ENCODE measurements at regions not wholly inside any gene's neighbourhood (a gene's known extent, or its start where the extent isn't known, plus 50 kb on each side); places are given as distances from the start of the nearest gene placed in this dataset.
"Not testable (repeated sequence)": the region's sequence is repeated elsewhere in the genome, so short reads cannot be mapped to it uniquely, and the experiment has no call there.

DNA sequence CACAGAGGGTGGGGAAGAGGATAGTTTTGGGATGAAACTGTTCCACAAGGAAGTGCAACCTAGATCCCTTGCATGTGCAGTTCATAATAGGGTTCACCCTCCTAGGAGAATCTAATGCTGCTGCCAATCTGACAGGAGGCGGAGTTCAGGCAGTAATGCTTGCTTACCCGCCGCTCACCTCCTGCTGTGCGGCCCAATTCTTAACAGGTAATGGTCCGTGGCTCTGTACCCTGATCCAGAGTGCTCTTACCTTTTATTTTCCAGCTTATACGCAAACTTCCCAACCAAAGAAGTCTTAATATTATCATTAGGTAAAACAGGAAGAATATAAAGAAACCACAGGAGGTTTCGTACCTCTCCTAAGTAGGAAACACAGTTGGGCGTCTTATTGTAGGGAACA is 82.7 kb upstream of the CD302 start:
- no peak for DNase-seq (ENCODE audit: low read depth)

DNA sequence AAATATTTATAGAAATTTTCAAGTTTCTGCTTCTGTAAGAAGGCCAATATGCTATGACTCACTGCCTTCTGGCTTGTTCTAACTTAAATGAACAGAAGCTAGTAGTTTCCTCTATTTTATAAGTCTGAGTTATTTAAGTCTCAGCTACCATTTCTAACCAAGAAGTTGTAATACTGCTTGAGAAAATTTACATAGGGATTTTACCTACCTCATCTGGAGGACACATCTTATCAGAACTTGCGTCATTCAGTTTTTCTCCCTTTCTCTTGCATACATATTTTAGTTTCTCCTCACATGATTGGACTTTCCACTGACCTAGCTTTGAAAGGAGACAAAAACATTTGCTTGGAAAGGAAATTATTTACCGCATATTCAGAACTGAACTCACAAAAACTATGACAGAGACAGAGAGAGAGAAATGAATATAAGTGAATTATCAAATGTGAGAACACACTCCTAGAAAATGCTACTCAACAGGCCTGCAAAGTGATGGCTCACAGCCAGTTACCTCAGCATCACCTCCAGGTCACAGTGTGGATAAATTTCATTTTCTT is 81.1 kb upstream of the CD302 start:
- peak; percentile 21 for DNase-seq (ENCODE audit: low read depth)

DNA sequence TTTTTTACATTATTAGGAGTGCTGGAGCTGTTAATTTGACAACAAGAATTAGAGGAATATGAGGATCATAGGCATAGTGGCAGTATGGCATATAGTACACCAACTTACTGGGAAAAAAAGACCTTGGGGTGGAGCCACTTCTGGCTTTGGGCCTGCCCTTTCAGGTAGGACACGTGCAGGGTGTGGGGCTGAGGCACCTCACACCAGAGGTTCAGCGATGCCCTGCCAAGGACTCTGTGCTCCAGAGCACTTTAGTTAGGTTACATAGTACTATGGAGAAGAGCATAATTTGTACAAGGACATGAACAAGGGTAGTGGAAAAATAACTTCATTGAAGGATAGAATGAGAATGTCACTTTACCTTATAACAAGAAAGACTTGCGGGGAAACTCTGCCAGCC is 77.1 kb upstream of the CD302 start:
- no peak for DNase-seq (ENCODE audit: low read depth)

DNA sequence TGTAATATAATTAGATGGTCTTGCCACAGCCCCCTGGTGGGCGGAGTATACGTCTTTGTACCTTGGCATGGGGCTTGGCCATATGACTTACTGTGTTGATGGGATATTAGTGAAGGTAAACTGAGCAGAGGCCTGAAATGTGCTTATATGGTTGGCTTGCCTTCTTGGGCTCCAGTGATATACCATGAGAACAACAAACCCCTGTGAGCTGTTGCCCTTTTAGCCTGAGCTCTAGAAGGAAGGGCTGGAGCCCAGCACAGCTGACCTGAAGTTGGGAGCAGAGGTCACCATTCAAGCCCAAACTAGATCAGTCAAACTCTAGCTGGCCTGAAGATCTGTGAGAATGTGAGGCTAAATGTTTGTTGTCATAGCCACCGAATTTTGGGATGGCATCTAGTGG is 75.2 kb upstream of the CD302 start:
- peak; percentile 14 for DNase-seq (ENCODE audit: low read depth)

DNA sequence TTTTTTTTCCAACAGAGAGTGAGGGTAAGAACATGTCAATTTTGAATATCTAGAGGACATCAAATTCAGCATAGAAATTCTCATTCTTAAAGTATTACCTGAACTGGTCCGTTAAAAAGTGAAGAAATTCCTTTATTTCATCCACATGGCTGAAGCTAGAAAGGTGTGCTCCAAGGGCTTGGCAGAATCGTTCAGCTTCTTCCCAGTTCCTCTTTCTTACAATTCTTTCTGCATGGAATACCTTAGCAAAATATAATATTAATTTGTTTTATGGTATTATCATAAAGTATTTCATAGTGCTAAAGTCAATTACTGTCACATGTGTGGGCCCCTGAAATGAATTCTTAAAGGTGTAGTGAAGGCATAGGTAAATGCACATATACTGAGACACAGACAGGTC is 74.3 kb upstream of the CD302 start:
- DNase-seq (ENCODE audit: low read depth) = no peak

DNA sequence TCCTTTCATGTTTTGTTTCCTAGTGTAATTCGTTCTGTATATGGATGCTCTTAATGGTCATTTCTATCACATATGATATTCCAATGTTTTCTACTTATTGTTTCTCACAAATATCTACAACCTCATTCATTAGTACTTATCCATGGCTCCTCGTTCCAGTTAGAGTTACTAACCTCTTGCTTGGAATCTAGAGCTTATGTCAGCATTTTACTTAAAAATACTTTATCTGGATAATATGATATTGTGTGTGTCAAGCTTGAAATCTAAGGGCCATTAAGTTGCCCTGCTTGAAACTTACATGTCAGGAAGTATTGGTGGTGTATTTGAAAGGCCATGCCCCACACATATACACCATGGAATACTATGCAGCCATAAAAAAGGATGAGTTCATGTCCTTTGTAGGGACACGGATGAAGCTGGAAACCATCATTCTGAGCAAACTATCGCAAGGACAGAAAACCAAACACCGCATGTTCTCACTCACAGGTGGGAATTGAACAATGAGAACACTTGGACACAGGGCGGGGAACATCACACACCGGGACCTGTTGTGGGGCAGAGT is 70.7 kb upstream of the CD302 start:
- not testable (repeated sequence) for DNase-seq (ENCODE audit: low read depth)

DNA sequence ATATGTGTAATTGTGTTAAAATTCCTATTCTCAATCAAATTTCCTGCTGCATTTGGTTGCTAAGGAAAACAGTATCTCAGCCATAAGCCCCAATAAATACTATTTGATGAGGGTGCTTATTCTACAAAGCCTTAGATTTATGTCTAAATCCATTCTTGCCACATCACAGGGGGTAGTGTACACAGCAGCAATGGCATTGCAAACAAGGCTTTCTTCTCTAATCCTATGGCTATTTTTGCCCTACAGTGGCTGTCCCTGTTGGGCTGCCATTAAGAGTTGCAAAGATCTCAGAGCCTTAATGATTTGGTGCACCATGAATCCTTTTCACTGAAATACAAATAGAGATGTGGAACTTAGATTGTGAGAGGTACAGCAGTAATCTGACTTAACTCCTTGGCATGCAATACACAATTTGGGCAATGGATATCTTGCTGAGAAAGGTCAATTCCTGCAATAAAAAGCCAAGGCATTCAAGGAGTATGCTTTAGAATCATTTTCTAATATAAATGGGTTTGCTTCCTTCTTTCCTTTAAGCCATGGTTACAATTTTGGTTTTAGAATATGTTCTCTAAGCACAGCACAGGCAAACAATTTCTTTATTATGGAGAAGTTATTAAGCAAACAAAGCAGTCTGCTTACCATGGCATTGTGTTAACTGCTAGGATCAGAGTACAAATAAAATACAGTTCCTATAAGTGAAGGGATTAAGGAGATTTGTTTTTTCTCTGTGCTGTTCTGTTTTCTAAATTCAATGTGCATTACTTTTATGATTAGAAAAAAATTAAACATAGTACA is 69.8 kb upstream of the CD302 start:
- DNase-seq (ENCODE audit: low read depth) = no peak

DNA sequence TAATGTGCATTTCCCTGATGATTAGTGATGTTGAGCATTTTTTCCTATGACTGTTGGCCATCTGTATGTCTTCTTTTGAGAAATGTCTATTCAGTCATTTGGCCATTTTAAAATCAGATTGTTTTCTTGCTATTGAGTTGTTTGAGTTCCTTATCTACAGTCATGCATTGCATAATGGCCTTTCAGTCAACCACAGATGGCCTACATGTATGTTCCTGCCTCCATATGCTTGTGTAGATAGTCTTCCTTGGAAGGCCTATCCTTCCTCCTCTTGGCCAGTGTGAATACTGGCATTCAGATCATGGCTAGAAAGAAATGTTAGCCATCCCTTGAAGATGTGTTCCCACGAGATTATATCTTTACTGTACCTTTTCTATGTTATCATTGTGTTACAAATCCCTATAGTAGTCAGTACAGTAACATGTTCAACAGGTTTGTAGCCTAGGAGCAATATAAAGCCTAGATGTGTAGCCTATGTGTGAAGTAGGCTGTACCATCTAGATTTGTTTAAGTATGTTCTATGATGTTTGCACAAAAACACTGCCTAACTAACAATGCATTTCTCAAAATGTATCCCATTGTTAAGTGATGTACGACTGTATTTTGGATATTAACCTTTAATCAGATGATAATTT is 65.6 kb upstream of the CD302 start:
- DNase-seq (ENCODE audit: low read depth) = no peak

DNA sequence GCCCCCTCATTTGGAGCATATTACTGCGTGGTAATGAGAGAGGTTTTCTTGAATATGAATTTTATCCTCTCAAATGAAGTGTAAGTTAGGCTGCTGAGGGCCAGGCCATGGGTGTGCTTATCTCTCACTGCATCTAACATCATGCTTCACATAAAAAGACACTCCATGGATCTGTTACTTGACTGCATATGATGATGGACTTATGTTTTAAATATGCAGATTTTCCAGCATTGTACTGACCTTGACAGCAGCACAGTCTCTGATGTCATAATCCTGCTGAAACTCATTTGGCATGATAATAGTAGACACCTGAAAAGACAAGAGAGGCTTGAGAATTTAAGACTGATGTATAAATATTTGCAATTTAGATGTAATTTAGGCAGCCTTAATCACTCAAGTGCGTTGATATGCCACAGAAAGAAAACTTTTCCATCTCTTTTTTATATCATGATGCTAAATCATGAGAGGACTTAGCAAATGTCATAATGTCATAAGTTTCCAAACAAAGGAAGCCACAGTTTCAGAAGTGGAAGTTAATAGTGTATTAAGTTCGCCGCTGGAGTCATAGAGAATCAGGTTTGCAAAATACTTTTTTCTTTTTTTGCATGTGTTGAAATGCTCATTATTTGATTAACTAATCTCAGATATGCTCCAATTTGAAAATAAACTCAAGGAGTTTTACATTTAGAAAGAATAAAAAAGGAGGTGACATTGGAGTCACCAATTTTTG is 62.7 kb upstream of the CD302 start:
- DNase-seq (ENCODE audit: low read depth) = no peak

DNA sequence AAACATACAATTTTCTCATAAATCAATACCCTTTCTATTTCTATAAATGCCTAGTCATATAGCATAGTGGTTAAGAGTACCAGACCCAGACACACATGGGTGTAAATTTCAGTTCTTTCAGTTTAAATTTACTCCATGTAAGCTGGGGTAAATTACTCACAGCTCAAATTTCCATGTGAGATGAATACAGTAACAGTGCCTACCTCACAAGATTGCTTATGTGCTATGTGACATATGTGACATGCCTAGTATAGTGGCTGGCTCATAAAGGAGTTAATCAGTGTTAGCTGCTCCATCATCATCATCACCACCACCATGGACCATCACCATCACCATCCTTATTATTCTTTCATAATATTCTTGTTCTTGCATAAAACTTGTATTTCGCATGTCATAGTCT is 61.6 kb upstream of the CD302 start:
- no peak for DNase-seq (ENCODE audit: low read depth)

DNA sequence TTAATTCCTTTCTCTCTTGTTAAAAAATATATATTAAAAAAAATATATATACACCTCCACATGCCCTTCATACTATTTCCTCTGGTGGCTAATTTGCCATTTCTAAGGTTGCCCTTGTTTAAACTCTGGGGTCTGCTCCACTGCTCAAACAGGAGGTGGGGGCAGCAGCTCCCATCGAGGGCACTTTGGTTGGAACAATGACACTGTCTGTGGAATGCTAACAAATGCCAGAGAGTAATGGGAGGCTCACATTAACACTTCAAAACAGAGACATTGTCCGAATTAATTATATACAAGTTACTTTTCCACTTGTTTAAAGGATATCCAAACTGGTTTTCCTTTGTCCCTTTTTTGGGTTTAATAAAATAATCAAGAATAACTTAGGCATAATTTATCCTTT is 58.8 kb upstream of the CD302 start:
- no peak for DNase-seq (ENCODE audit: low read depth)

DNA sequence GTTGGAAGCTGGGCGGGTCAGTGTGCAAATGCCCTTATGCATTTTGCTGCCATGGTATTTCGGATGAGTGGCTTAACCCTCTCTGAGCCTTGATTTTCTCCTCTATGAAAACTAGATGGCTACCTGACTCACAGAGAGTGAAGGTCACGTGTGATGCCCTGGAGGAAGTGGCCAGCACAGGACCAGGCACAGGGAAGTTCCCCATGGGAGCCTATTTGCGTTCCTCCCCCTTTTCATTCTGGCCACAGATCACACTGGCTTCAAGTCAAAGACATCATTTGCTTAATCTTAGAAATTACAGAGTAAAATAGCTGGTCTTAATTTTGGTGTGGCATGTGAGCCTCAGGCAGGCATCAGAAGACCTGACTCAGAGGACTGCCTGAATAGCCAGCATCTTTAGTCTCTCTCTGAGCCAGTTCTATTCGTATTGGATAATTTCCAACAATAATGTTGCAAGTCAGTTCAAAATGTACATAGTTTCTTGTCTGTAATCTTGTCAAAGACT is 57.6 kb upstream of the CD302 start:
- DNase-seq (ENCODE audit: low read depth) = peak; percentile 12

DNA sequence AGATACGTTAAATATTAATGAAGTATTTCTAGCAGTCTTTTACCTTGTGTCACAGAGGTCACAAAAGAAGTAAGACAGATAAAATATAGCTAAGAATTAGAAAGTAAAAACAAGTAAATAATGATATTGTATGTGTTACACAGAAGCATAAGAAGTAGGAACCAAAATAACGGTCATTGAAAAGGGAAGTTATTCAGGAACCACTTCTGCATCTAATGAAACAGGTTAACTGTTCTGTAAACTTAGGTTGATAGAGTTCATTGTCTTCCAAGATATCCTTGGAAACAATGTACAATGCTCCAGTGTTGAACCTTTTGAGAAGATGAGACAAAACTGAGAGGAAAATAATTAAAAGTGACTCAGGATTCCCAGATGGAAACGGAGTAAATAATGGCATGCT is 57.1 kb upstream of the CD302 start:
- DNase-seq (ENCODE audit: low read depth) = no peak

DNA sequence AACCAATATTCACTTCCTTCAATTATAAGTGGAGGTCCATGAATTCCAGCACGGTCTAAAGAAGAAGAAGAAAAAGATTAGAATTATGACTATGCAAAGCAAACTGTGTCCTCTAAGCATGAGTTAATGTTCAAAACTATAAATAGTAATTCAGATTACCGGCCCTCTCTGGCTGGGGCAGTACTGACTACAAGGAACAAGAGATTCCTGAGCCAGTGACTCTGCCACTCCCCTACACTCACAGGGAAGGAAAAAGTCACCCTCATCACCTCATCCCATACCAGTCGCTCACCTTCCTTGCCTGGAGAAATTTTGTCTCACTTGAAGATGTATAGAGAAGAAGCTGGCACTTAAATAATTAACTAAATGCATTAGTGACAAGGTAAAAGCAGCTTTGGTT is 56.5 kb upstream of the CD302 start:
- no peak for DNase-seq (ENCODE audit: low read depth)

DNA sequence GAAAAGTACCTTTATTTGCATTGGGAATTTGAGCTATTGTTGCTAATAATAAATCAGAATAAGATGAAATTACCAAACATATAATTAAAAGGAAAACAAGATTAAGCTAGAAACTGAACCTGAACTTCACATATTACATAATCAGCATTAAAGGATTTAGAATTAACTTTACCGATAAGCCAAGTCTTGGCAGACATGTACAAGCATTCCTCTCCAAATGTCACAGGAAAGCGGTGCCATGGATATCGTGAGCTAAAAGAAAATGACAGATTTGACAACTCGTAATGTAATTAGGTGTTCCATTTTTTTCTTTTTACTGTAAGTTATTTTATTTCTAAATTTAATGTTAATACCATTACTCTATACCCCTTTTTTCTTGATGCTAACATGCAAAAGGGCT is 55.1 kb upstream of the CD302 start:
- no peak for DNase-seq (ENCODE audit: low read depth)

DNA sequence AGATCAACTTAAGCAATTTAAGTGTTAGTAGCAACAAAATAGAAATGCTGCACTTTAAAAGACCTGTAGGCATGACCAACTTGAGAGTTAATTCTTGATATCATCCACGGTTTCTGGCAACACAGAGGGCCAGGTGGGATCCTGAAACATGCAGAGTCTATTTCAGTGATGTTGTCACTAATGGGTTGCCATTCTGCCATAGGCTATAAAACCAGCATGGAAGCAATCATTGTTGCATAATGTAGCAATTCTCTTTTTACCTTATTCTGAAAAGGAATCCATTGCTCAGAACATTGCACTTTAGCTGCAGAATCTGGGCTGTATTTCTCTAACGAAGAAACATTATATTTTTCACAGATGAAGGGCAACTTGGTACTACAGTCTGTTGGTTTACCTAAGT is 53.9 kb upstream of the CD302 start:
- DNase-seq (ENCODE audit: low read depth) = no peak

DNA sequence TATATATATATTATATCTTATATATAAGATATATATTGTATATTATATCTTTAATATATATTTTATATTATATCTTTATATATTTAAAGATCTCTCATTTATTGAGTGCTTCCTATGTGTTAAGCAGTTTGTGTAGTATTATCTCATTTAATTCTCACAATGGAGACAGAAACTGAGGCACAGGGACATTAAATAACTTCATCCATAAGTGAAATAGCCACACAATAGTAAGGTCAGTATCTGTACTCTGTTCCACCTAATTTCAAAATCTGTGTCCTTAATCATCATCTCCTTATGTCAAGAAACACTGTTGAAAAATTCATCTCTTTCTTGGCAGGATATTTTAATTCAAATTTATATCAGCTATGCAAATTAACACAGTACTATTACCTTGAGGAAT is 52.8 kb upstream of the CD302 start:
- no peak for DNase-seq (ENCODE audit: low read depth)

DNA sequence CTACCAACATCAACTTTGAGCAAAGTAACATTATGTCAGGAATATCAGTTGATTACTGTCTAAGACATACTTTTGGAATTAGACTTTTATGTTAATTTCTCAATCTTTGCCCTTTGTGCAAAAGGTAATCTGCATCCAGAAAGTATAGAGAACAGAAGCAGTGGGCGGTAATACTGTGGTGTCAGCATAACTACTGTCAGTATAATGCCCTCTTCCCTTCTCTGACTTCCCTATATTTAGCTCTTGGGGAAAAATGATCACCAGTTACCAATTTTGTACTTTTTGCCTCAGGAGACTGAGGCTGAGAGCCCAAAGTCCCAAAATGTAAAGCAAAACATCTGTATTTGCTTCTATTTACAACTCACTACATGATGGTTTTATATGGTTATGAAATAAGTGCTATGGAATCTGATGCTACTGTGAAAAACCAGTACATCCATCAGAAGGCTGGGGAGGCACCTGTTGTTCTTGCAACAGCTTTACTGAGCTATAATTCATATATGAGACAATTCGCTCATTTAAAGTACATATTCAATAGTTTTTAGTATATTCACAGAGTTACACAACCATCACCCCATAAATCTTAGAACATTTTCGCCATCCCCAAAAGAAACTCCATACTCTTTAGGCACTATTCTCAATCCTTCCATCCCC is 51.3 kb upstream of the CD302 start:
- DNase-seq (ENCODE audit: low read depth) = peak; percentile 10
